Left renal cortex interstitium (tissue), 4 donors: ENCODE measurements at regions not wholly inside any gene's neighbourhood (a gene's known extent, or its start where the extent isn't known, plus 50 kb on each side); places are given as distances from the start of the nearest gene placed in this dataset.

Experiments
- DNase-seq, 4 donors: peaks; one replicate each; pipeline ENCODE4 v3.0.0-alpha.2; 2013; ENCODE audit warnings: low read depth in 4 of 4, low spot score in 2 of 4, missing footprints in 1 of 4

DNA sequence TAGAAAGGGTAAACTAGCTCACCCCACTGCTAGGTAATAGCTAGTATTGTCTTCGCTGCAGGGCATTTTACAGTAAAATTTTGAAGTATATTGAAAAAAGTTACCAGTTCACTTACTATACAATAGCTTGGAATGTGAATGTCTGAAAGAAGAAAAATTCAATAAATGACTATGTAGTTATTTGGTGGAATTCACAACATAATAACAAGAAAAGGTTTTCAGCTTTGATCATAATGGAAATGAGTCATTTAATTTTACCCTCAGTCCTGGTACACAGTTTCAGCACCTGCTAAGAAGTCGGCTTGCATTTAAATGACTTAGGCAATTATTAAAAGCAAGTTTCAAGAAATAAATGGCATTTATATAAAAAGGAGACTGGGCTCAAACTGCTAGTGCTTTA is 90.4 kb downstream of the NUP35 start:
- DNase-seq, result no peak

GRCh38 chr2:183215917-183216316 is 91.7 kb downstream of the NUP35 start:
- DNase-seq, result no peak

DNA sequence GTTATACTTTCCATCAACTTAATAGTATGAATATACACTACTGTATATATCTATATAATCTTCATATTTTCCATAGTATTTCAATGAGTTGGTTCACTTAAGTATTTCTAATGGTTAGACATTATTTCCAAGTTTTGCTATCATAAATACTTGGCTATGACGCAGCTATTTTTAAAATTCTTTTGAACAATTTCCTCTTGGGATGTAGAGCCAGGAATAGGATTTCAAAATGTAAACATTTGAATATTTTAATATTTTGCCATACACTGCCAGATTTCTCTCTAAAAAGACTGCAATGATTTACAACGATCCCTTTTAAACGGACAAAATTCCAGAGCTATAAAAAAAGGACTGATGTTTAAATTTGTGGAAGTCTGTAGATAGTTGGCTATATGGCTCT is 95.6 kb downstream of the NUP35 start:
- no peak for DNase-seq

DNA sequence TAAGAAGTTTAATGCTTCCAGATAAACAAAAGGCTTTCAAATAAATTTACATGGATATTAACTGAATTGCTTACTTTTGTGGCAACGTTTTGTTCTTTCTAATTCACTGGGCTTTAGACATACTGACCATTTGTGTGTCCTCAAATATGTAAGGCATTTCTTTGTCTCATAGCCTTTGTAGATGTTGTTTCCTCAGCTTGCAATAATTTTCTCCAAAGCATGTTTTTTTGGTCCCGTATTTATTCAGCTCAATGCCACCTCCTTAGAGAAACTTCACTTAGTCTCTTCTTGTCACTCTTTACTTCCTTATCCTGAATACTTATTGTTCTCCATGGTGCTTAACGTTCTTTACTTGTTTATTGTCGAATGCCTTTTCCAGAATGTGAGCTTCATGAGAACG is 98.5 kb downstream of the NUP35 start:
- no peak for DNase-seq

DNA sequence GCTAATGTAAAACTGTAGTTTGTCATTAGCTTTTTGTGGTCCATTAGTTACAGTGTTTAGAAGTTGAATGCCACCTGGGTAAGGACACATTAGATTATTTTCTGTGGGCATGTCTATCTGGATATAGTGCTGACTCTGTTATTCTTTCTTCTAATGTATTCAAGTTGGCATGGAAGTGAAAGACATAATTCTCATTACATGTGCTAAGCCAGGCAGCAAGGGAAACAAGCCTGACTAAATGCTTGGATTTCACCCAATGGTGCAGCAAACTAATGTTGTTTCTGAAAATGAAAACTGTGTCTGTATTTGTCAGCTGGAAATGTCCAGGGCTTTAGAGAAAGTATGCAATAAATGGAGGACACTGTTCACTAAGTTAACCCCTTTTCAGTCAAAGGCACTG is 100.7 kb downstream of the NUP35 start:
- DNase-seq, result peak in 1 of 4 donors; percentile 9

DNA sequence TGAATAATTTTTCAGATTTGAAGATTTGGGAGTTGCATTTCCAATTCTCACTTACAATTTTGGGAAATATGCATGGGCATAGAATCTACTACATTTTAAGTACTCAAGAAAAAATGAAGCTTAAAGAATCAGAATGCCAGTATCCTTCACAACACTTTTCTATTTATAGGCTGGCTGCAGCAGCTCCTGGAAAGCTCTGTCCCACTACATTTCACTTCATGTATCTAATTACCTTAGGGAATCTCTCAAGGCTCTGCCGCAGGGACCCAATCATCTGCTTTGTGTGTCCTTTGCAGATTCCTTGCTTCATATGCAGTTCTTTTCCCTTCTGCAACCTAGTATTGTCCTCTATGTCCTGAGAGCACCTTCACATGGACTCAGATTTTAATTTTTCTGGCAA is 102.9 kb downstream of the NUP35 start:
- no peak for DNase-seq

- DNase-seq, result no peak
Measured at GRCh38 chr2:183229386-183229785, 105.1 kb downstream of the NUP35 start.

DNA sequence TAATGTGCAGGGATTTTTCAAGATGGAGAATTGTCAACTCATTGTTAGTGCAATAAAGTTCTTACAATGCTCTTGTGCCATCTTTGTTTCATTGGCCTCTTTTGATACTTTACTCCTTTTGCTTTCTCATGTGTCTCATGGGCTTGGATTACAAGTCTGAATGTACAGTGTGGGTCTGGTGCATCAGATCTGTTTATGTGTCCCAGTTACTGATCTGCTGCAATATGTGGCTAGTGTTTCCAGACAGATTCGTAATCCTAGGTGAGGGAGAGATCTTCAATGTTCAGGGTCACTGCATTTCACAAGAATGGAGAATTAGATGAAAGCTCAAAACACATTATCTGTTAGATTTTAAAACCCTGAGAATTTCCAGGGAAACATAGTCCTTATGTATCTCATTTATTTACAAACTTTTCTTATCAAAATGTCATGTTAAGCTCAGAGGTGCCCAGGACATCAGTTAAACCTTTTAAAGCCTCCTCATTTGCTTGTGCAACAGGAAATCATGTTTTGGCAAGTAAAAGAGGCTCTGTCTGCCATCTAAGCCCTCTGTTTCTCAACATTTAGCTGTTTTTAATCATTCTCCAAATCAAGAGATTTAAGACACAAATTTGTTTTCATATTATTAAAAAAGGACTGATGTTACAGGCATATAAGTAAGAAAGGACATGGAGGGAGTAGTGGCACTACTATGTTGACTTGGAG is 108.1 kb downstream of the NUP35 start:
- no peak for DNase-seq

GRCh38 chr2:183242937-183243336 is 118.7 kb downstream of the NUP35 start:
- no peak for DNase-seq

- no peak for DNase-seq
Measured at GRCh38 chr2:183243758-183244157, 119.5 kb downstream of the NUP35 start.

DNA sequence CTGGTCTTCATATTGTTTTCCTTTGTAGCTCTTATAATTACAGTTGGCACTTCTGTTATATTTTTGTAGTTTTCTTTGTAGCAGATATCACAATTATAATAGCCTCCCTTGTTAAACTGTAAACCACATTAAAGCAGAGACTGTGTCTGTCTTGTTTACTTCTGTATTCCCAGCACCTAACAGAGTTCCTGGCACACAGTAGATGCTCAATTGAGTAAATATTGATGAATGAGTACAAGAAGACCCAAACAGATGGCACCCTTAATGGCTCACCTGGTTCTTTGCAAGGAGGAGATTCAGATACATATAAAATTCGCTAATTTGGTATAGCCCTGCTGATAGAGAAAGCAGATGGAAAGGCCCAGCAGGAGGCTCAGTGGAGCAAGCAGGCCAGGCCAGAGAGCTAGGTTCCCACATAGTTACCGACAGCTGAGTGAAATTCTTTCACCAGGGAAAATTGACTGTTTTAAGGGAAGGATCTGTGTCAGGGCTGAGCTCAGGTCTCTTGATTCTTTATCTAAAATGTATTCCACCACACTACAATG is 120.1 kb downstream of the NUP35 start:
- no peak for DNase-seq

DNA sequence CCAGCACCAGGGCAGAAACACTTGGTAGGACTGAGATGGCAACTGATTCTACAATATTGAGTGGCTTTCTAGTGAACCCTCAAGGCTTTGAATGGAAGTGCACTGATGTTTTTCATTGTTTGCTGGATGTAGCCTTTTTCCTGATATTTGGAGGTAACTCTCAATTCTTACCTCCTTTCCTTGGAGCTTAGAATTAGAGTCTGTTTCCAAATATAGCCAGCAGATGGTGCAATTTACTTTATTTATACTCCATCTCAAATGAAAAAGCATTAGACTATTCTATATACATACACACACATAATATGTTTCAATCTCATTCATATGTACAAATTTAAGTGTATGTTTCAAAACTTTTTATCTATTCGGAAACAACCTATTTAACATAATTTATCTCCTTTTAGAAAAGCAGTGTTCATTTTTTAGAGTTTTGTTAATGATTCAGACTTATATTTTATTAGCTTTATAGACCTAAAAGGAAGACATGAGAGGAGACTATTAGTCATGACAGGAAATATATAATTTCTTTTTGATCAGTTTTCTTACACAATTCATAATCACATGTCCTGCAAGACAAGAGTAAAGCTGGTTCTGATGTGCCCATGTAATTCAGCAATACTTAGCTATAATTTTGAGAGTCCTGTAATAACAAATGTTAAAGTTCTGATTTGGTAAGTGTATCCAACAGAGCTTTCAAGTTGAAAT is 124.8 kb downstream of the NUP35 start:
- DNase-seq, result peak in 3 of 4 donors; percentile 7 to 23 (median 10)

- DNase-seq, result no peak
Measured at GRCh38 chr2:183250061-183250460, 125.8 kb downstream of the NUP35 start.

DNA sequence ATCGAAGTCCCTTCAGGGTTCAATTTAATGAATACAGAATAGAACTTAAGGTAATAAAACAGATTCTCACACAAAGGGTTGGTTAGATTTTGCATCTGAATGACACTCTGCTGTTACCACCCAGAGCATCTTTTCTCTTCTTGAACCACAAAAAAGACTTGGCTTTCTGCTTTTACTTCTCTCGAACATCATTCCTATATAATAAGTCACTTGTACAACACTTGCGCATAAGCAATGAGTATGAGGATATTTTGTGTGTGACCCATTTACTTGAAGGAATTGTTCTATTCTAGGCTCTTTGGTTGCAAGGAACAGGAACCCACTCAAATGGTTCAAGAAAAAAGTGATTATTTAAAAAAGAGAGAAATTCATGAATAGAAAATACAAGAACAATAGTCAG is 126.2 kb downstream of the NUP35 start:
- no peak for DNase-seq

DNA sequence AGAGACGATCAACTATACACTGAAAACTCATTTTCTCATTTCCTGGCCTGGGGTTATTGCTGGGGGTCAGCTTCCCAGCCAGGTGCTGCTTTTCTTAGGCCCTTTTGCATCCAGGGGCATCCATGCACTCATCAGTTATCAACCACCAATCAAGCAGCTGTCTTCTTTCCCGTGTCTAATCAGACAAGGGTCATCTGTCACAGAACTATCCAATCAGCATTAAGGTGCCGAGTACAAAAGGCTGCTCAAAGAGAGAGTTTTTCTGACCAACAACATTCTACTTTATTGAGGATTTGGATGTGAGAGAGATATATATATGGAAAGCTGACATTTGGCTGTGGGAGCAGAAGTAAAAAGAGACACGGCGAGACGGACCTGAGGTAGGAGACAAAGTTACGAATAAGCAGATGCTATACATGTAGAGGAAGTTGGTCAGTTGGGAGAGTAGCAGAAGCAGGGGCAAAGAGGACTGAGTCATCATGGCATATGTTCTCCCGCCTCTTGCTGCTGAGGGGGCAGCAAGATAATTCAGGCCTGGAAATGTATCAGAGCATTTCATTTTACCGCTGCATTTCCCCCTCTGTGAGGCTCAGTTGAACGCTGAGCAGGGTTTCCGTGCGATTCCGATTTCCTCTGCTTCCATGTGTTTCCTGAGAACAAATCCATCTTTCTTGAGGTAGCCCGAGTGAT is 129.3 kb downstream of the NUP35 start:
- DNase-seq, result no peak

DNA sequence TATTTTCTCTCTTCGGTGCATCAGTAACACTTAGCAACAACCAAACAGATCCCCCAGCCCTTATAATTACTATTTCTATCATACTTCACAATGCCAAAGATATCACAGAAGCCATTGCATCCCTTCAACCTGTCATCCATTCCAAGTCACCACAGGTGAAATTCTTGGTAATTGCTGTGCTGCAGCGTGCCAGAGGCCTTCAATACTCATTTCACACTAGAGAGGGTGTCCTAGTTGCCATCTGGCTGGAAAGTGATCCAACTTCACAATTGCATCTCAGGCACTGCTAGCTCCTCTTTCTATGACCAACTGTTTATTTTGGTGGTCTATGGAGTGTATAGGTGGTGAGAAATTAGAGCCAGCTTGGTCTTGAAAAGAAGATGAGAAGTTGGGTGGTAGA is 131.2 kb downstream of the NUP35 start:
- no peak for DNase-seq

DNA sequence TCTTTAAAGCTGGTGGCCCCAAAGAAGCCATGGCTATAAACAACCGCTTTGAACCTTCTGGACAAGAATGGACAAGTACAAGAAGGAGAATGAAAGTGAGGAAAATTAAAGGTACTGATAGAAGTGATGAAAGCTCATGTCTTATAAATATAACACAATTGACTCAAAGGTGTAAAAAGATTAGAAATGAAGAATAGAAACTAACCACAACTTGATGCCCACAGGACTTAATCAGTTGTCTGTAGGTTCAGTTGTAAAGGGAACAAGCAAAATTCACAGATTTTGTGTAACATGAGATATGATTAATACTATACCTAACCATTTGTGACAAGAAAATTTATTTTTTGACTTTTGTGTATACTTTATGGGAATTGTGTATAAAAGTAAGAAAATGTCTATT is 135.7 kb downstream of the NUP35 start:
- DNase-seq, result no peak

GRCh38 chr2:183260527-183260926 is 136.3 kb downstream of the NUP35 start:
- DNase-seq, result no peak

GRCh38 chr2:183264890-183265535 is 140.8 kb downstream of the NUP35 start:
- no peak for DNase-seq

DNA sequence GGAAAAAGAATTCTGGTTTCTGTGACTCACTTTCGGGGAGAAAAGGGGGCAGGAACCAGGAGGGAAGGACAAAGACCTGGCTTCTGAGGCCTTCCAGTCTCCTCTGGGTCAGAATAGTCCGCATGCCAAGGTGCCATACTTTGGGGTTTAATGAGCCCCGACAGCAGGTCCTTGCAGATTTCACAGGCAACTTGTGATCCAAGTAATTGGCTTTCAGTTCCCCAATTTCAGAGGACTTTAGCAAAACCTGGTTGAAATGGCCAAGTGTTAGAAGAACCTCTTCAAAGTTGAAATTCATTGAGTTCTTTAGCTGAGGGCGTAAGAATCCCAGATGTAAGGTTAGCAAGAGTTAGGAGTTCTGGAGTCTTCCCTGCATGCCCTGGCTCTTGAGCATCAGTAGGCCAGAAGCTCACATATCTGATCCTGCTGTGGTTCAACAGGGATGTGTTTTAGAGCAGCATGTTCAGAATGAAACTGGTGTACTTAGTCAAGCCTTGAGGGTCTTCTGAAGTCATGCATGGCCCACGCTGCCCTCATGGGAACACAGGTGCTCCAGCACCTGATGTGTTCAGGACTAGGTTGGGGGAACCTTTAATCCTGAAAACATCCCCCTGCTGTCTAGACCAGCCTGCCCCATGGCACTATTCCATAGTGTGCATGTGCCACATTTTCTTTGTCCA is 143.0 kb downstream of the NUP35 start:
- DNase-seq, result no peak

DNA sequence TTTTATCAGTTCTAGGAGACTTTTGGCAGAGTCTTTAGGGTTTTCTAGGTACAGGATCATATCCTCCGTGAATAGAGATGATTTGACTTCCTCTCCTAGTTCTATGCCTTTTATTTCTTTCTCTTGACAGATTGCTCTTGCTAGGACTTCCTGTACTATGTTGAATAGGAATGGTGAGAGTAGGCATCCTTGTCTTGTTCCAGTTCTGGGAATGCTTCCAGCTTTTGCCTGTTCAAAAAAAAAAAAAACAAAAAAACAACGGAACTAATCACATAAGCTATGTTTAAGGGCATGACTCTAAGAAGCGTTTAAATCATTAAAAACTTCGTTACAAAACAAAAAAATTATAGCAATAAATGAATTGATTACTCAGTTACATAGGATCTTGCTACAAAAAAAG is 145.7 kb downstream of the NUP35 start:
- no peak for DNase-seq
